Ectodermal cell (in vitro differentiated cells): ENCODE measurements at regions not wholly inside any gene's neighbourhood (a gene's known extent, or its start where the extent isn't known, plus 50 kb on each side); places are given as distances from the start of the nearest gene placed in this dataset.

Experiments used
- H3K27ac ChIP-seq: 2 replicates; pipeline ENCODE4 v1.7.0; 2013; ENCODE audit warnings: mild to moderate bottlenecking, low read depth, low read length; ENCODE audit not compliant: insufficient read depth, poor library complexity, severe bottlenecking
- H3K27me3 ChIP-seq: 2 replicates; pipeline ENCODE4 v1.7.0; 2013; ENCODE audit warnings: mild to moderate bottlenecking, low read length; ENCODE audit not compliant: insufficient read depth, control insufficient read depth, poor library complexity, severe bottlenecking
- H3K36me3 ChIP-seq: one replicate; pipeline ENCODE4 v1.7.0; 2013; ENCODE audit warnings: low read length; ENCODE audit not compliant: control insufficient read depth, insufficient read depth
- H3K4me1 ChIP-seq: one replicate; pipeline ENCODE4 v1.7.0; 2013; ENCODE audit warnings: low read length; ENCODE audit not compliant: control insufficient read depth, insufficient read depth
- H3K4me3 ChIP-seq: 2 replicates; pipeline ENCODE4 v1.7.0; 2013; ENCODE audit warnings: low read depth, low read length, control low read depth; ENCODE audit not compliant: insufficient read depth
- H3K9me3 ChIP-seq: 2 replicates; pipeline ENCODE4 v1.7.0; 2013; ENCODE audit warnings: mild to moderate bottlenecking, low read length, moderate library complexity; ENCODE audit not compliant: control insufficient read depth
- WGBS, 2 experiments: methylation state at CpG; one replicate each; pipeline ENCODE4 v1.1.7; 2013; ENCODE audit warnings: missing lambda C conversion rate in 2 of 2; 5-methylcytosine and 5-hydroxymethylcytosine counted together

DNA sequence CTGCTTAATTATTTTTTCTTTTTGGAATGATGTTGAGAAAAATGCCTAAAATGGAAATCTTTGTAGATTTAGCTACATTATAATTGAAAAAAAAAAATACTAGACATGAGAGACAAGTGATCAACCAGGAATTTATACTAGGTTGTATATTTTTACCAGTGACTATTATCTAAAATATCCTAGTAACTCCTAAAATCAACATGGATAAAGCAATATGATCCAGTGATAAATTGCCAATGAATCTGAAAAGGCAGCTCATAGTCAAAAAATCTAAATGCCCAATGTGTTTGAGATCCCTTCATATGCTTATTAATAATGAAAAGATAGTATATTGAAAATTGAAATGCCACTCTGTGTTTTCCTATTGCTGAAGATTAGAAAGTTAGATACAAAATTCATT, 778.2 kb downstream of the MTRR start:
- Histone ChIP-seq H3K9me3 (no peaks in the 10 kb centered on the region), H3K4me3 (no peak overlapping the region), H3K27me3 (no peaks in the 10 kb centered on the region), H3K36me3 (no peaks in the 10 kb centered on the region), H3K27ac (no peak overlapping the region), H3K4me1 (no peaks in the 10 kb centered on the region)

- no peaks in the 10 kb centered on the region for H3K9me3 ChIP-seq
- H3K4me1 ChIP-seq: no peaks in the 10 kb centered on the region
- H3K36me3 ChIP-seq: no peaks in the 10 kb centered on the region
- H3K27ac ChIP-seq: no peak overlapping the region
- no peaks in the 10 kb centered on the region for H3K27me3 ChIP-seq
- H3K4me3 ChIP-seq: no peak overlapping the region
- 88 to 91% methylated on average over 6 of the region's 6 CpGs for WGBS, 2 experiments
These were observed 781.2 kb downstream of the MTRR start for GRCh38 chr5:8650186-8650585.

DNA sequence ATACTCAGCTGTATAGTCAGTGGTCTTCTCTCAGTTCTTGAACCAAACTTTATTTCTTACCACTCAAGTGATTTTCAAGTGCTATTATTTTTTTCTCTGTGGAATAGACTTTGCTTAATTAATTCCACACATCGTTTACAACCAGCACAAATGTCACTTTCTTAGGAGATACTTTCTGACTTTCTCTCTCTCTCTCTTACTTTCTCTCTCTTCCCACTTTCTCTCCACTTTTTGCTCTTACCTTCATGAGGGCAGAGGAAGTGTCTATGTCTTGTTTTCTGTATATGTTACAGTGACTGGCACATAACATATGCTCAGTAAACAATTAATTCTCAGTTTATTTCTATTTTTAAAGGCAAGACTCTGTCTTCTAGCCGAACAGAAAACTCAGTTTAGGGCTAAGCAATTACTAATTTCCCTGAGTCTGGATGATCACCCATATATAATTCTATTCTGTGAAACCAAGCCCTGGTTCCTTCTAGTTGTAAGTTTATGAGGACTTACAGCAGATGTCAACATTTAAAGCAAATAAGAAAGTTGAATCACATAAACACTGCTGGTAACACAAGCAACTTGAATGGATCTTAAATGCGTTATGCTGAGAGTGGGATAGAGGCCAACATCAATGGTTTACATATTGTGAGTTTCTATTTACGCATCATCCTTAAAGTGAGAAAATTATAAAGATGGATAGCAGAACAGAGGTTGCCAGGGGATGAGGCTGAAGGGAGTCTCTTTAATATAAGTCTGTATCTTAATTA, 791.4 kb downstream of the MTRR start:
- Histone ChIP-seq H3K4me3 (no peak overlapping the region), H3K9me3 (no peaks in the 10 kb centered on the region), H3K36me3 (no peaks in the 10 kb centered on the region), H3K27ac (no peak overlapping the region), H3K4me1 (peaks cover 2% of the 10 kb centered on the region), H3K27me3 (no peaks in the 10 kb centered on the region)
- 92 to 95% methylated on average over 4 of the region's 4 CpGs for WGBS, 2 experiments

- no peaks in the 10 kb centered on the region for H3K27me3 ChIP-seq
- H3K9me3 ChIP-seq: no peaks in the 10 kb centered on the region
- whole genome bisulfite sequencing, 2 experiments: 93 to 94% methylated on average over 6 of the region's 6 CpGs
- peaks cover 2% of the 10 kb centered on the region for H3K4me1 ChIP-seq
- no peak overlapping the region for H3K27ac ChIP-seq
- H3K4me3 ChIP-seq: no peak overlapping the region
- H3K36me3 ChIP-seq: no peaks in the 10 kb centered on the region
These were observed 794.4 kb downstream of the MTRR start for GRCh38 chr5:8663374-8663773.

GRCh38 chr5:8675182-8675581, 806.2 kb downstream of the MTRR start:
- WGBS, 2 experiments: 93 to 100% methylated on average over 1 of the region's 2 CpGs
- Histone ChIP-seq H3K27me3 (no peaks in the 10 kb centered on the region), H3K4me3 (no peak overlapping the region), H3K4me1 (no peaks in the 10 kb centered on the region), H3K36me3 (no peaks in the 10 kb centered on the region), H3K27ac (no peak overlapping the region), H3K9me3 (no peaks in the 10 kb centered on the region)

- H3K27me3 ChIP-seq: no peaks in the 10 kb centered on the region
- 96 to 98% methylated on average over 2 to 3 of the region's 3 CpGs for WGBS, 2 experiments
- H3K27ac ChIP-seq: no peak overlapping the region
- H3K36me3 ChIP-seq: no peaks in the 10 kb centered on the region
- no peaks in the 10 kb centered on the region for H3K9me3 ChIP-seq
- no peak overlapping the region for H3K4me3 ChIP-seq
- no peaks in the 10 kb centered on the region for H3K4me1 ChIP-seq
These were observed 807.7 kb downstream of the MTRR start for GRCh38 chr5:8676695-8677094.

DNA sequence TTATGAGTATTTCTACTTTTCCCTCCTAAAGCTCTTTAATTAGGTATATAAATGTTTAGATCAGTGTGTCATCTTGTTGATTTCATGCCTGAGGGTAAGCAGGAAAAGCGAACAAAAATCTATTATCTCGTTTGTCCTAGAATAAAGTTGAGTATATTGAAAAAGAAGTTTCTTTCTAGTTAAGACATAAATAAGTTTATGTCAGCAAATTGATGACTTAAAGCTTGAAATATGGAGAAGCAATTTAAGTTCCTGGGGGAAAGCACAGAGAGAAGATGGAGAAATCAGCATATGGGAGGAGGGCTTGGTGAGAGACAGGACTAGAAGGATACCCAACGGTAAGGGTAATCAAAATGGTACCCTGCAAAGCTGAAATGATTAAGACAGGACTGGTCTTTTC, 813.4 kb downstream of the MTRR start:
- 97 to 98% methylated on average over 3 of the region's 3 CpGs for WGBS, 2 experiments

DNA sequence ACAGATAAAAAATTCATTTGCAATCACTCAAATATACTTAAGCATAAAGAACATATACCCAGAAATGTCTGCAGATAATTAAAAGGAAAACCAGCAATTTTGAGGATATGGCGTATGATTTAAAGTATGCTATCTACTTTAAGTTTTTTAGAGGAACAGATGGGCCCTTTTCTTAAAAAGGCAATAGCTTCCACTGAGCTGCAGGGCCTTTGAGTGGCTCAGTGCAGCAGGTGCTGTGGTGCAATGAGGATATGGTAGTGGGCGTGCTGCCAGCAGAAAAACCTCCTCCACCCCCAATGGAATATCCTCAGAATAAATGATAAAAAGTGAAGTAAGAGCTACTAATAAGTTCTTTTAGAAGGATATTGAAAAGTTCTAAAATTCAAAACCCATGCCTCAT, 814.5 kb downstream of the MTRR start:
- no peaks in the 10 kb centered on the region for H3K9me3 ChIP-seq
- H3K27ac ChIP-seq: no peak overlapping the region
- H3K36me3 ChIP-seq: no peaks in the 10 kb centered on the region
- H3K4me1 ChIP-seq: no peaks in the 10 kb centered on the region
- no peak overlapping the region for H3K4me3 ChIP-seq
- 88 to 96% methylated on average over 1 of the region's 2 CpGs for WGBS, 2 experiments
- H3K27me3 ChIP-seq: no peaks in the 10 kb centered on the region

More for the DNA sequence above, 813.4 kb downstream of the MTRR start:
- H3K4me3 ChIP-seq: no peak overlapping the region
- no peaks in the 10 kb centered on the region for H3K4me1 ChIP-seq
- no peaks in the 10 kb centered on the region for H3K27me3 ChIP-seq
- no peak overlapping the region for H3K27ac ChIP-seq
- H3K36me3 ChIP-seq: no peaks in the 10 kb centered on the region
- no peaks in the 10 kb centered on the region for H3K9me3 ChIP-seq

DNA sequence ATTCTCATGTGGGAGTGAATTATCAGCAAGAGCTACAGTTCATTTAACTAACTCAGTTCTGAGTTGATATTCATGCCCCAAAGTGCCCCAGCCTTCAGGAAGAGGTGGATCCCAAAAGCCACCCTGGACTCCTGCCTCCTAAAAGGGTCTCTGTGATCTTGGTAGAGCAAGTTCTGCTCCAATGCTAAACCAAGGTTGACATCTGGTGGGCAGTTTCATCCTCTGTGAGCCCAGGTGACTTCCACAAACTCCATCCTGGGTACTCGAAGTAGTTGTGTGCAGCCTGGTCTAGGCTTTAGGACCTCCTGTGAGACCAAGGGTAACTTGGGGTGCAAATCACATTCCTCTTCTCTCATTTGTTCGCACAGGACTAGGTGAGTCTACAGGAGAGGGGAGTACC, 816.8 kb downstream of the MTRR start:
- Histone ChIP-seq H3K4me3 (no peak overlapping the region), H3K36me3 (no peaks in the 10 kb centered on the region), H3K27ac (no peak overlapping the region), H3K4me1 (no peaks in the 10 kb centered on the region), H3K27me3 (no peaks in the 10 kb centered on the region), H3K9me3 (no peaks in the 10 kb centered on the region)
- WGBS, 2 experiments: 89 to 91% methylated on average over 2 of the region's 2 CpGs

GRCh38 chr5:8686707-8687106, 817.8 kb downstream of the MTRR start:
- Histone ChIP-seq H3K4me3 (no peak overlapping the region), H3K27me3 (no peaks in the 10 kb centered on the region), H3K9me3 (no peaks in the 10 kb centered on the region), H3K36me3 (no peaks in the 10 kb centered on the region), H3K4me1 (no peaks in the 10 kb centered on the region), H3K27ac (no peak overlapping the region)
- WGBS, 2 experiments: 89 to 100% methylated on average over 1 of the region's 2 CpGs

DNA sequence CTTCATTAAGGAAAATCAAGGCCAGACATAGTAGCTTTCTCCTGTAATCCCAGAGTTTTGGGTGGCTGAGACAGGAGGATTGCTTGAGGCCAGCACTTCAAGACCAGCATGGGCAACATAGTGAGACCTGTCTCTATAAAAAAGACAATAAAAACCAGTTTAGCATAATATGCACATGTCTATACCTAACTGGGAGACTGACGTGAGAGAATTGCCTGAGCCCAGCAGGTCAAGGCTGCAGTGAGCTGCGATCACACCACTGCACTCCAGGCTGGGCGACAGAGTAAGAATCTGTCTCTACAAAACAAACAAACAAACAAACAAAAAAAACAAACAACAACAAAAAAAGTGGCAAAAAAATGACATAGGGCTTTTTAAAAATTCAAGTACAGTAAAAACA, 820.8 kb downstream of the MTRR start:
- H3K9me3 ChIP-seq: no peaks in the 10 kb centered on the region
- H3K36me3 ChIP-seq: no peaks in the 10 kb centered on the region
- no peak overlapping the region for H3K4me3 ChIP-seq
- H3K27ac ChIP-seq: no peak overlapping the region
- no peaks in the 10 kb centered on the region for H3K4me1 ChIP-seq
- no peaks in the 10 kb centered on the region for H3K27me3 ChIP-seq
- WGBS, 2 experiments: 72 to 76% methylated on average over 3 of the region's 3 CpGs
